Osteocyte (in vitro differentiated cells): ENCODE measurements at regions not wholly inside any gene's neighbourhood (a gene's known extent, or its start where the extent isn't known, plus 50 kb on each side); places are given as distances from the start of the nearest gene placed in this dataset.

Source experiments
- DNase-seq: peaks from one replicate; pipeline ENCODE4 v3.0.0; 2021; ENCODE audit warnings: mixed read lengths; ENCODE audit not compliant: unreplicated experiment; ENCODE audit errors: extremely low spot score
- H3K27ac Mint-ChIP-seq: one replicate; pipeline ENCODE4 v1.8.0; 2021; ENCODE audit warnings: mild to moderate bottlenecking, mixed read lengths; ENCODE audit not compliant: unreplicated experiment
- H3K27me3 Mint-ChIP-seq: one replicate; pipeline ENCODE4 v1.8.0; 2021; ENCODE audit warnings: mixed read lengths; ENCODE audit not compliant: unreplicated experiment
- H3K36me3 Mint-ChIP-seq: one replicate; pipeline ENCODE4 v1.8.0; 2021; ENCODE audit warnings: mixed read lengths; ENCODE audit not compliant: unreplicated experiment
- H3K4me1 Mint-ChIP-seq: one replicate; pipeline ENCODE4 v1.8.0; 2021; ENCODE audit warnings: mixed read lengths; ENCODE audit not compliant: unreplicated experiment
- H3K4me3 Mint-ChIP-seq: one replicate; pipeline ENCODE4 v1.8.0; 2021; ENCODE audit warnings: mild to moderate bottlenecking, moderate library complexity, mixed read lengths; ENCODE audit not compliant: unreplicated experiment
- H3K9me3 Mint-ChIP-seq: one replicate; pipeline ENCODE4 v1.8.0; 2021; ENCODE audit warnings: mixed read lengths; ENCODE audit not compliant: unreplicated experiment
- TF ChIP-seq, protein P1 (sequence below): fragments of 200-600 bp; sonication (generic); IDR thresholded peaks from 2 replicates; pipeline ENCODE4 v1.5.0; 2021; ENCODE audit warnings: antibody characterized with exemption, mild to moderate bottlenecking, moderate library complexity

DNA sequence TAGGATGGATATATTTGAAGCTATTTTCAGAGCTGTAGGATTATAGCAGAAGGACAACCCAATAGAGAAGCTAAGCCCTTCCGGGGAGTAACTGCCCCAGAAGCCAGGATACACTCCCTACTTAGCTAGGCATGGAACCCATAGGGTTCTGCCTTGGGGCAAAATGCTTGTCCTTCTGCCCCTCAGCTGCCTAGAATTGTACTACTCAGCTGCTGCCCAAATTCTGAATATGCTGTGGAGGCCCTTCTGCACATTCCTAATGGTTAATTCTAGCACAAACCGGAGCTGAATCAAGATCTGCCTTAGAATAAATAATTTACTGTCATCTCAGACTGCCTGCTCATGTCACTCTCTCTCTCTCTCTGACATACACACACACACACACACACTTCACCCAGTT is 297.7 kb upstream of the VCX3A start:
- Mint-ChIP-seq H3K4me1 (no peaks in the 10 kb centered on the region), H3K27me3 (no peaks in the 10 kb centered on the region), H3K9me3 (no peaks in the 10 kb centered on the region), H3K4me3 (no peak overlapping the region), H3K36me3 (no peaks in the 10 kb centered on the region), H3K27ac (no peak overlapping the region)
- no peak for DNase-seq
- TF ChIP-seq, protein P1, sequence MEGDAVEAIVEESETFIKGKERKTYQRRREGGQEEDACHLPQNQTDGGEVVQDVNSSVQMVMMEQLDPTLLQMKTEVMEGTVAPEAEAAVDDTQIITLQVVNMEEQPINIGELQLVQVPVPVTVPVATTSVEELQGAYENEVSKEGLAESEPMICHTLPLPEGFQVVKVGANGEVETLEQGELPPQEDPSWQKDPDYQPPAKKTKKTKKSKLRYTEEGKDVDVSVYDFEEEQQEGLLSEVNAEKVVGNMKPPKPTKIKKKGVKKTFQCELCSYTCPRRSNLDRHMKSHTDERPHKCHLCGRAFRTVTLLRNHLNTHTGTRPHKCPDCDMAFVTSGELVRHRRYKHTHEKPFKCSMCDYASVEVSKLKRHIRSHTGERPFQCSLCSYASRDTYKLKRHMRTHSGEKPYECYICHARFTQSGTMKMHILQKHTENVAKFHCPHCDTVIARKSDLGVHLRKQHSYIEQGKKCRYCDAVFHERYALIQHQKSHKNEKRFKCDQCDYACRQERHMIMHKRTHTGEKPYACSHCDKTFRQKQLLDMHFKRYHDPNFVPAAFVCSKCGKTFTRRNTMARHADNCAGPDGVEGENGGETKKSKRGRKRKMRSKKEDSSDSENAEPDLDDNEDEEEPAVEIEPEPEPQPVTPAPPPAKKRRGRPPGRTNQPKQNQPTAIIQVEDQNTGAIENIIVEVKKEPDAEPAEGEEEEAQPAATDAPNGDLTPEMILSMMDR = no peak

DNA sequence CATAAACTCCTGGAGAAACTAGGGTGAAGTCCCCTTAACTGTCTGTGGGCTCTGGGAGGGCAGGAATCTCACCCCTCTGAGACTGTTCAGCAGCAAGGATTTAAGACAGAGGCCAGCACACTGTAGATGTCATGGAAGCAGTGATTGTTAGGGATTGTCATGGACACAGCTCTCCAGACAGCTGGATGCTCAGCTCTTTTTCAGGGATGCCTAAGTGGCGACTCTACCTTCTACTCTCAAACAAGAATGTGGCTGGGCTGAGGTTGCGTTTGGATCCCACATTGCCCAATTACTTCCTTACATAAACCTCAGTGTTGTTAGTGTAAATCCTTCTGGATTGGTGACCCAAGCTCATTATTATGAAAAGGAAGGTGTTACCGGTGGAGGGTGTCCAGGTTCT is 291.9 kb upstream of the VCX3A start:
- H3K4me3 Mint-ChIP-seq = no peak overlapping the region
- no peaks in the 10 kb centered on the region for H3K9me3 Mint-ChIP-seq
- TF ChIP-seq, protein P1 = no peak
- no peaks in the 10 kb centered on the region for H3K27me3 Mint-ChIP-seq
- no peaks in the 10 kb centered on the region for H3K4me1 Mint-ChIP-seq
- no peaks in the 10 kb centered on the region for H3K36me3 Mint-ChIP-seq
- DNase-seq = no peak
- H3K27ac Mint-ChIP-seq = no peak overlapping the region

DNA sequence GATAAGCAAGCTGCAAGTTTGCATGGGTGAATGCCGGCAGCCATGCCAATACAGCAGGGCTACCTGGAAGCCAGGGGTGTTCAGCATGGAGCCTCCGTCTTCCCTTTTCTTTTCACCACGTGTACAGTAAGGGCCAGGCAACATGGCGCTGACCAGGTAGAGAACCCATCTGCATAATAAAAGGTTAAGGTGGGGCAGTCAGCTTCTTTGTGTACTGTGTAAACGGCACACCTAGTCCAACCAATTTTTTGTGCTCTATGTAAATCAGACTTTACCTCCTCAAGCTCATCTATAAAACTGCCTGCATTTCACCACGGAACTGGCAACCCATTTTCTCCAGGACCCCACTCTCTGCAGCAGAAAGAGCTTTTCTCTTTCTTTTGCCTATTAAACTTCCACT is 286.8 kb upstream of the VCX3A start:
- TF ChIP-seq, protein P1 = no peak
- no peaks in the 10 kb centered on the region for H3K36me3 Mint-ChIP-seq
- no peaks in the 10 kb centered on the region for H3K4me1 Mint-ChIP-seq
- no peak for DNase-seq
- H3K27ac Mint-ChIP-seq = no peak overlapping the region
- no peaks in the 10 kb centered on the region for H3K9me3 Mint-ChIP-seq
- no peak overlapping the region for H3K4me3 Mint-ChIP-seq
- H3K27me3 Mint-ChIP-seq = no peaks in the 10 kb centered on the region

DNA sequence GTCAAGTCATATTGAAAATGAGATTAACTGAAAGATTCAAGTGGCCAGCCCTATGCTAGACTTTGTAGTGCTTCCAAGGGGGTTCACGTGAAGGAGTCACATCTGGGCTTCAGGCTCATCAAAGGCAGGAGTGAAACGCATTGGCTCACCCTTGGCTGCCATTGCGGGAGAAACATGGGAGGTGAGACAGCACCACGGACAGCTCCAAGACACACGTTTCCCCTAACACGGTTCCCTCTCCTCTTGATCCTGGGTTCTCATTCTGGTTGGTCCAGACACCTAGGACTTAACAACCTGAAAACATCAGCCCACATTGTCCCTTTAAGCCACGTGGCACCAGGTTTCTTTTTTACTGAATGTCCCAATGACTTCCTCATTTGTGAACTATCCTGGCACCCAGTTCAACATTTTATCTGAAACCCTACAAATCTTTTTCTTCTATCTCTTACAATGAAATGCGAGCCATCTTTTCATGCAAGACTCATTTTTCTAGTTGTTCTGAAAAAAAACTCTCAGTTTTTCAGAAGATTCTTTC is 279.0 kb upstream of the VCX3A start:
- Mint-ChIP-seq H3K4me1 (no peaks in the 10 kb centered on the region), H3K27me3 (no peaks in the 10 kb centered on the region), H3K36me3 (no peaks in the 10 kb centered on the region), H3K4me3 (no peak overlapping the region), H3K9me3 (no peaks in the 10 kb centered on the region), H3K27ac (no peak overlapping the region)
- no peak for DNase-seq
- TF ChIP-seq, protein P1 = no peak

DNA sequence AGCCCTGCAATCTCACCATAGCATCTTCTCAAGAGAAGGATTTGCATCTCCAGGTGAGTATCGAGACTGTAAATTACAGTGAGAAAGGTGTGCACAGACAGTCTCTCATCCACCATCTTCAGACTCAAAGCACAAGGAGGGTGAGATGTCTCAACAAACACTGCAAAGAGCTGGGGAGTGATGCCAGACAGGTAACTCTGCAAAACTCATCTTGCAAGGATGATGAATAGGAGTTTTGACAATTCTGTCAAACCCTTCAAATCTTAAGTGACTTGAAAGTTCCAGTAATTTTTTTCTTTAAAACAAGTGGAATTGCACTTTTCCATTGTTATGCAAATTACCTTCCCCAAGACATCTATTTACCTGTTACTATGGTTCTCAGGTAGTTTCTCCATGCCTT is 277.2 kb upstream of the VCX3A start:
- TF ChIP-seq, protein P1 = no peak
- no peak for DNase-seq
- H3K4me3 Mint-ChIP-seq = no peak overlapping the region
- no peaks in the 10 kb centered on the region for H3K27me3 Mint-ChIP-seq
- no peaks in the 10 kb centered on the region for H3K4me1 Mint-ChIP-seq
- H3K9me3 Mint-ChIP-seq = peaks cover 3% of the 10 kb centered on the region
- H3K27ac Mint-ChIP-seq = no peak overlapping the region
- H3K36me3 Mint-ChIP-seq = no peaks in the 10 kb centered on the region
